ENCODE measurements at regions not wholly inside any gene's neighbourhood (a gene's known extent, or its start where the extent isn't known, plus 50 kb on each side); places are given as distances from the start of the nearest gene placed in this dataset.

GRCh38 chr2:8472545-8473323 lies 209.1 kb upstream of the ID2 start:
- no peak for DNase-seq (ENCODE audit: low read depth in 3 of 3)

DNA sequence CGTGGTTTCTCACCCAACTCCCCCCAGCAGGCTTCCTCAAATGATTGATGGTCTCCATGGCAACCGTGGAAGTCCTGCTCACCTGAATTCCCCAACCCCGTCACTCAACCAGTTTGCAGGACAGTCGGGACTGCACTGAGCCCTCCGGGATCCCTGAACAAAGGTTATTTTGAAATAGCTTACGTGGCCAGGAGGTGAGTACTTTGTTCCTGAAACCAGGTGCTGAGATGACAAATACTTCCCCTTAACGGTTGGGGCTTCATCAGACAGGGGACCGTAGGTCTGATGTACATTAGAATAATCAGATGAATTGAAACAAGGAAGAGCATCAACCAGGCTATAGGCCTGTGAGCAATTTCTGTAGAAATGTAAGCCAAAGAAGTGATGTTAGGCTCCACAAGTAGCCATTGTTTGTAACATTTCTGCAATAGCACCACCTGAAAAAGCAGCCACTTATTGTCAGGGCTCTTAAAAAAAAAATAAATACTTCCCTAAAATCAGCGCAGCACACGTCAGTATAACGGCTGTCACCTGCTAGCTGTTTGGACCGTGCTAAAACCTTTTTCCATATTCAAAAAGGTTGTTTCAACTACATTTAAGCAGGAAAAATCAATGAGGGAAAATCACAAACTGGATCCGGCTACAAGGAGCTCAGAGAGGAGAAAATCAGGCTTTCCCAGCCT lies 206.4 kb upstream of the ID2 start:
- no peak for DNase-seq (ENCODE audit: low read depth in 3 of 3)

DNA sequence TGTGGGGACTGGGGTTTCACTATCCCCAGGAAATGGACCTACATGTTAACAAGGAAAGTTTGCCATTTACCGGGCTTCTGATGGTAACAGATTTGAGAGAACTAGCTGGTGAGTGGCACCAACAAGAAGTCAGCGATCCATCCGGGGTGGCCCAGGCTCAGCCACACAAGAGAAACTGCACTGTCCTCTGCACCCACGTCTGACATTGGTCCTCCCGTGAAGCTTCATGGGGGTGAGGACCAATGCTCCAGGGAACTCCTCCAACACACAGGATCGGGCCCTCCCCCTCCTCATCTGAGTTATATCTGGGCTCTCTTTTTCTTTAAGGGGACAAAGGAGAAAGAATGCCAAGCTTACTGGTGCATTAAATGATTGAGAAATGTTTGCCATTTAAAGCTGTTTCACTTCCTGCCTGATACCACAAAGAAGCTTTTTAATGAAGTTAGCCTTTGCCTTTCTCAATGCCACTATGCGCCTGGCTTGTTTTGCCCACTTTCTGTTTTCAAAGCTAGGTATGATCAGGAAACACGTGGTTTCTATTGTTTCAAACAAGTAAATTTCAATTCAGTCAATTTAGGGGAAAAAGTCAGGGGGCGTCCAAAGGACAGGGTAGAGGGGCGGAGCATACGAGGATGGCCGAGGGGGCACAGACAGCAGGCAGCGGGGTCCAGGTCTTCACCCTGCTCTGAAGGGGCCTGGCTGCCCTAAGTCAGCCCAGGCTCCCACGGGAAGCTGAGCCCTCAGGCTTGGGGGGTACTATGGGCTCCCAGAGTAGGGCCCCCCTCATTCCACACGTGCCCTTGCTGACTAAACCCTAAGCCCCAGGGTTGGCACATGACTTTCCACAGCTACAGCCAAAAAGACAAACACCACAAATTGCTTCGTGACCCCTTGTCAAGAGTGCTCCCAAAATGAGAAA lies 204.0 kb upstream of the ID2 start:
- no peak for DNase-seq (ENCODE audit: low read depth in 3 of 3)

DNA sequence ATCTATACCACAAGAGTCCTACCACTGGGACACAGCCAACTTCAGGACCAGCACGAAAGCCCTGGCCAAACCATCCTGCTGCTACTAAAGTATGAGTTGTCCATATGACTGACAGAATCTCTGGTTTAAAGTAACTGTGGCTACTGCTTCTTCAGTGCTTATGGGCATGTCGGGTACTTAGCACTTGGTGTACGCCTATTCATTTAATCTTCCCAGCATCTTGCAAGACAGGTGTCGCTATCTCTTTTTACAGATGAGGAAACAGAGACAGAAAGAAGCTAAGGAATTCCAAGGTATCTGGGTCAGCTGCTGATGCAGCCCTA lies 203.4 kb upstream of the ID2 start:
- DNase-seq (ENCODE audit: low read depth in 3 of 3), result no peak

- DNase-seq (ENCODE audit: low read depth in 3 of 3), result no peak
These were observed 202.6 kb upstream of the ID2 start for GRCh38 chr2:8479298-8479697.

- DNase-seq (ENCODE audit: low read depth in 3 of 3), result no peak
These were observed 200.9 kb upstream of the ID2 start for GRCh38 chr2:8480915-8481314.

- DNase-seq (ENCODE audit: low read depth in 3 of 3), result no peak
These were observed 200.3 kb upstream of the ID2 start for GRCh38 chr2:8481463-8482009.

DNA sequence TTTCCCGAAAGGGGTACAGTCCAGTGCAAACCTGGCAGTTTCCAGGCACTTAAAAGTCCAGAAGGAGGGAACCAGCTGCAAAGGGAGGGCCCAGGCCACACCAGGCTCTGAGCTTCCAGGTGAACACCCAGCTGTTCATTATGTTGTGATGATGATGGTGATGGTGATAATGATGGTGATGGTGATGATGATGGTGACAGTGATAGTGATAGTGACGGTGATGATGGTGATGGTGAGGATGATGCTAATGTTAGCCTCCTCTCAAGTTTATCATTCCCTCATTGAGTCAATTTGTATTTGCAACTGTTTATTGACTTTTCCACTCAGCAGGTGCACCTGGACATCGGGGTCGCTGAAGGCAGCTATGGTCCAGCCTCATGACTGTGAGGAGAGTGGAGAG lies 199.4 kb upstream of the ID2 start:
- DNase-seq (ENCODE audit: low read depth in 3 of 3), result no peak

DNA sequence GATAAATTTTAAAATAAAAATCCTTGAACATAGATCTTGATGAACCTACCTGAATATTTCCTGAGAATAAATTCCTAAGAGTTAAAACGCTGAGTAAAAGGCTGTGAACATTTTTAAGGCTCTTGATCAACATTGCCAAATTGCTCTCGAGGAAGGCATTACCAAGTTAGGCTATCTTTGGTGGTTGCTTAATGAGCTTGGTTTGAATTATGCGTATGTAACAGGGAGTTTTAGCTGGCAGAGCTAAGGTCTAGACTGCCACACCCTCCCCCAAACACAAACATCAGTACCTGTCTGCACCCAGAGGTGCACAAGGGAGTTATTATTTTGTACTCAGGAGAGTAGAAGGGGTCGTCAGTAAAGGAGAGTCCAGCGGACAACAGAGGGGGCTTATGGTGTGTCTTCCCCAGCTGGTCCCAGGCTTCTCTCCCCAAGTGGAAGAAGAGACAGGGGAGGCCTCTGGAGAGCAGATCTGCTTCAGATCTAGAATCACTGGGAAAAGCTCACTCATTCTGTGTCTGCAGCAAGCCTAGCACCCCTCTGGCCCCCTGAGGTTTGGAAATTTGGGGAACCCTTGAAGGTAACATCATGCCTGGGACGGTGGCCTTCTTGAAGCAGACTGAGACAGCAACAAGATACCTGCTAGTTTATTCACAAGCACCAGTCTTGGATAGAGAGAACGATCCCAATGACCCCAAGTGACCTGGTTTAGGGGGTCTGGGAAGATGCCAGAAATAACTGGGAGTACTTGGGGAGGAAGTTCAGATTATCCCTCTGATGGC lies 197.2 kb upstream of the ID2 start:
- no peak for DNase-seq (ENCODE audit: low read depth in 3 of 3)

GRCh38 chr2:8485736-8486135 lies 196.1 kb upstream of the ID2 start:
- DNase-seq (ENCODE audit: low read depth in 3 of 3), result no peak

GRCh38 chr2:8486141-8486540 lies 195.7 kb upstream of the ID2 start:
- DNase-seq (ENCODE audit: low read depth in 3 of 3), result no peak

- no peak for DNase-seq (ENCODE audit: low read depth in 3 of 3)
These were observed 194.4 kb upstream of the ID2 start for GRCh38 chr2:8487461-8487932.

DNA sequence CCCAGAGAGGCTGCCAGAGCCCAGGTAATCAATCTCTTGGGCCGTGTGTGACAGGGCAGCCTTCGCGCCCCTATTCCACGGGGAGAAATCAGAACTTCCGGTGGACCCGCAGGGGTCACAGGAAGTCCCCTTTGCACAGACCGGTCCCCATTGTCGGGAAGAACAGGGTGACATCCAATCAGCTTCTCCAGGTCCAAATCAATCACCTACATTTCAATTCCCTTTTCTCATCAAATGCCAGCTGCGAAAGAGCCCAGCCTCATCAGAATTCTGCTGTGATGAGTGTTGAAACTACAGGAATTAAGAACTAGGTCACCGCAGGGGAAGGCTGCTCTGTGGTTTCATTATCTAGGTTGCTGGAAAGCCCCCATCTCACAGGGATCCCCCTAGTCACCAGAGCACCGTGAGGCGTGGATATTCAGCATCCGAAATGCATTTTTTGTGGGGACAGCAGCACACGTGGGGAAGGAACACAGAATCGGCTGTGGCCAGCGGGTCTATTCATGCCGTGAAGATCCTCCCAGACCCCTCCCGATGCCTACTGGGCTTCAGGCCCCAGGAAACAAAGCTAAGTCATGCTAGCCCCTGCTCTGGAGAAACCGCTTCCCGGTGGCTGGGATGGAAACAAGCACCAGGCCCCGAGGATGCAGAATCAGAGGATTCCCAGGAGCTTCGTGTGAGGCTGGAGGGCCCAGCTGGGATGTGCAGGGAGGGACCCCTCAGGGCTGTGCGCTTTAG lies 193.7 kb upstream of the ID2 start:
- peak in 2 of 3 experiments; percentile 18 to 43 for DNase-seq (ENCODE audit: low read depth in 3 of 3)

- DNase-seq (ENCODE audit: low read depth in 3 of 3), result no peak
These were observed 192.6 kb upstream of the ID2 start for GRCh38 chr2:8489221-8489620.

DNA sequence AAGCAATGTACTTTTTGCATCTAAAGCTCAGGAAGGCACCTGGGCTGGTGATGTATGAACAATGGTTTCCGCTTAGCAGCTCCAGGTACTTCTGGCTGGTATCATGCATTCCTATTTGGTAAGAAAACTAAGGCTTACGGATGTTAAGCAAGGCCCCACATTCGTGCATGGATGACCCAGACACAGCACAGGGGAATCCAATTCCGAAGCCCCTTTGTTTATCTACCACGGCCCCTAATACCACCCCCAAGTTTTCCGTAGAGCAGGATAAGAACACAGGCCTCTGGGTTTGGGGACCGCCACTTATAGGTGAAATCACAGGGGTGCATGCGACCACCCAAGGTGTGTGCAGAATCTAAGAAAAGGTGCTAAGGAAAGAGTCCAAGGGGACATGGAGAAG lies 192.1 kb upstream of the ID2 start:
- DNase-seq (ENCODE audit: low read depth in 3 of 3), result no peak

DNA sequence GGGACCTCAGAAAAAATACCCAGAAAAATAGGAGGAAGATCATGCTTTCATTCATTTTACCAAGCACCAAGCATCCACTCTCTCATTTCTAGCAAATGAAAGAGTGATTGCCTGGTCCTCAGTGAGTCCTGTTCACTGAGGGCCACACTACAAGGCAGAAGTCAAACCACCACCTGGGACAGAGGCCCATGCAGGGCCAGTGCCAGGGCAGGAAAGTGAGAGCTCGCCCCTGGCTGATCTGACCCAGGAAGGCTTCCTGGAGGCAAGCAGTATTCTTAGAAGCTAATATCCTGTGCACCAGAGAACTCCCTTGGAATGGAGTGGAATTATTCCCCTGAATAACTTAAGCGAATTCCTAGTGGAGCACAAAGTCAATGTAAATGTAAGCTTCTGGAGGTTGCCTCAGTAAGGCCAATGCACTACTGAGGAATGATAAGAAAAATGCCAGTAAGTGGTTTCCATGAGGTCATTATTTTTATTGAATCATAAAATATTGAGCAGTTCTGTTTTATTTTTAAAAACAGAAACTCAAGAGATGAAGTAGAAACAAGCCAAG lies 191.6 kb upstream of the ID2 start:
- DNase-seq (ENCODE audit: low read depth in 3 of 3), result no peak

- no peak for DNase-seq (ENCODE audit: low read depth in 3 of 3)
These were observed 190.4 kb upstream of the ID2 start for GRCh38 chr2:8491296-8492027.

- no peak for DNase-seq (ENCODE audit: low read depth in 3 of 3)
These were observed 187.7 kb upstream of the ID2 start for GRCh38 chr2:8494151-8494550.

GRCh38 chr2:8494589-8494988 lies 187.3 kb upstream of the ID2 start:
- no peak for DNase-seq (ENCODE audit: low read depth in 3 of 3)
